MCF 10A (cell line): ENCODE measurements at regions not wholly inside any gene's neighbourhood (a gene's known extent, or its start where the extent isn't known, plus 50 kb on each side); places are given as distances from the start of the nearest gene placed in this dataset.

ENCODE experiments used
- BruUV-seq: library from RNA; stranded (reverse); fragments of 400-500 nt; replicated peaks from 2 replicates; lab custom pipeline; 2021; lab: Mats Ljungman, UMichigan
- CTCF ChIA-PET: fragments of 300-600 bp; sonication (Branson Sonifier 250); formaldehyde crosslinking; extraction: SDS; loops from one replicate; lab custom pipeline; 2021; ENCODE audit warnings: antibody characterized with exemption, inconsistent platforms; lab: Yijun Ruan, JAX
- POLR2A ChIA-PET: fragments of 300-600, 350-650 bp; sonication (Branson Sonifier 250); formaldehyde crosslinking; extraction: SDS; loops from one replicate; lab custom pipeline; 2020; ENCODE audit warnings: antibody characterized with exemption, inconsistent platforms; lab: Yijun Ruan, JAX
- DNase-seq: peaks from one replicate; pipeline ENCODE4 v3.0.0-alpha.2; 2018; ENCODE audit not compliant: unreplicated experiment
- H3K27ac Mint-ChIP-seq: one replicate; pipeline ENCODE4 v1.8.0; 2022; ENCODE audit warnings: mild to moderate bottlenecking, low read depth, mixed read lengths; ENCODE audit not compliant: unreplicated experiment
- H3K27me3 Mint-ChIP-seq: one replicate; pipeline ENCODE4 v1.8.0; 2022; ENCODE audit warnings: mixed read lengths; ENCODE audit not compliant: insufficient read depth, unreplicated experiment
- H3K36me3 Mint-ChIP-seq: one replicate; pipeline ENCODE4 v1.8.0; 2022; ENCODE audit warnings: mild to moderate bottlenecking, moderate library complexity, mixed read lengths; ENCODE audit not compliant: insufficient read depth, unreplicated experiment
- H3K4me1 Mint-ChIP-seq: one replicate; pipeline ENCODE4 v1.8.0; 2022; ENCODE audit warnings: mixed read lengths; ENCODE audit not compliant: insufficient read depth, unreplicated experiment
- H3K4me3 Mint-ChIP-seq: one replicate; pipeline ENCODE4 v1.8.0; 2022; ENCODE audit warnings: mild to moderate bottlenecking, moderate library complexity, mixed read lengths; ENCODE audit not compliant: unreplicated experiment
- H3K9me3 Mint-ChIP-seq: one replicate; pipeline ENCODE4 v1.8.0; 2022; ENCODE audit warnings: mixed read lengths; ENCODE audit not compliant: unreplicated experiment
- CTCF ChIP-seq: fragments of 200-600 bp; IDR thresholded peaks from one replicate; pipeline ENCODE4 v1.8.0; 2022; ENCODE audit warnings: antibody characterized with exemption, mild to moderate bottlenecking; ENCODE audit not compliant: unreplicated experiment
- intact Hi-C: fragments of 100-400 bp; cut with micrococcal nuclease; formaldehyde crosslinking; loops from 2 replicates; pipeline ENCODE4 v1.14.1; 2022

- Mint-ChIP-seq H3K27ac (no peak overlapping the region), H3K4me3 (no peak overlapping the region), H3K36me3 (no peaks in the 10 kb centered on the region), H3K4me1 (no peaks in the 10 kb centered on the region), H3K27me3 (no peaks in the 10 kb centered on the region), H3K9me3 (peaks cover 42% of the 10 kb centered on the region)
- no TSS peak for BruUV-seq
- CTCF ChIA-PET, result interaction anchor here (0.5 to 0.6 kb wide), 3 partner anchors 44 to 1356 kb away, joined by 3 to 4 read pairs (median 3); no protein-coding TSS in a partner anchor
- intact Hi-C loops, result no loop called here
- POLR2A ChIA-PET, result no interaction called here
- no peak for DNase-seq
- no peak for TF ChIP-seq CTCF
Observed at GRCh38 chr2:136532171-136532570, 233.2 kb upstream of the THSD7B start.

GRCh38 chr2:136531731-136532130 is 233.6 kb upstream of the THSD7B start:
- no peaks in the 10 kb centered on the region for H3K36me3 Mint-ChIP-seq
- CTCF ChIA-PET, result interaction anchor here (0.5 to 0.6 kb wide), 2 partner anchors 108 to 1357 kb away, joined by 3 read pairs; no protein-coding TSS in a partner anchor
- H3K9me3 Mint-ChIP-seq, result peaks cover 38% of the 10 kb centered on the region
- no peak for TF ChIP-seq CTCF
- no peak for DNase-seq
- no peaks in the 10 kb centered on the region for H3K4me1 Mint-ChIP-seq
- H3K4me3 Mint-ChIP-seq, result no peak overlapping the region
- intact Hi-C loops, result no loop called here
- H3K27ac Mint-ChIP-seq, result no peak overlapping the region
- no peaks in the 10 kb centered on the region for H3K27me3 Mint-ChIP-seq
- POLR2A ChIA-PET, result no interaction called here
- BruUV-seq, result no TSS peak

GRCh38 chr2:136530146-136530545 is 235.2 kb upstream of the THSD7B start:
- POLR2A ChIA-PET, result no interaction called here
- CTCF ChIA-PET, result interaction anchor here (1.1 kb wide), 1 partner anchor 27 kb away, joined by 3 read pairs; no protein-coding TSS in a partner anchor
- no peaks in the 10 kb centered on the region for H3K27me3 Mint-ChIP-seq
- intact Hi-C loops, result no loop called here
- no peaks in the 10 kb centered on the region for H3K4me1 Mint-ChIP-seq
- TF ChIP-seq CTCF, result no peak
- peak; percentile 3 for DNase-seq
- H3K27ac Mint-ChIP-seq, result no peak overlapping the region
- BruUV-seq, result no TSS peak
- peaks cover 32% of the 10 kb centered on the region for H3K9me3 Mint-ChIP-seq
- no peak overlapping the region for H3K4me3 Mint-ChIP-seq
- H3K36me3 Mint-ChIP-seq, result no peaks in the 10 kb centered on the region

GRCh38 chr2:136527560-136527959 is 237.8 kb upstream of the THSD7B start:
- CTCF ChIA-PET, result no interaction called here
- no TSS peak for BruUV-seq
- peaks cover 24% of the 10 kb centered on the region for H3K9me3 Mint-ChIP-seq
- H3K36me3 Mint-ChIP-seq, result no peaks in the 10 kb centered on the region
- POLR2A ChIA-PET, result no interaction called here
- H3K4me3 Mint-ChIP-seq, result no peak overlapping the region
- intact Hi-C loops, result no loop called here
- H3K27ac Mint-ChIP-seq, result no peak overlapping the region
- no peak for TF ChIP-seq CTCF
- peak; percentile 65 for DNase-seq
- no peaks in the 10 kb centered on the region for H3K27me3 Mint-ChIP-seq
- H3K4me1 Mint-ChIP-seq, result no peaks in the 10 kb centered on the region
